ENCODE measurements at regions not wholly inside any gene's neighbourhood (a gene's known extent, or its start where the extent isn't known, plus 50 kb on each side); places are given as distances from the start of the nearest gene placed in this dataset.
"Not testable (repeated sequence)": the region's sequence is repeated elsewhere in the genome, so short reads cannot be mapped to it uniquely, and the experiment has no call there.

DNA sequence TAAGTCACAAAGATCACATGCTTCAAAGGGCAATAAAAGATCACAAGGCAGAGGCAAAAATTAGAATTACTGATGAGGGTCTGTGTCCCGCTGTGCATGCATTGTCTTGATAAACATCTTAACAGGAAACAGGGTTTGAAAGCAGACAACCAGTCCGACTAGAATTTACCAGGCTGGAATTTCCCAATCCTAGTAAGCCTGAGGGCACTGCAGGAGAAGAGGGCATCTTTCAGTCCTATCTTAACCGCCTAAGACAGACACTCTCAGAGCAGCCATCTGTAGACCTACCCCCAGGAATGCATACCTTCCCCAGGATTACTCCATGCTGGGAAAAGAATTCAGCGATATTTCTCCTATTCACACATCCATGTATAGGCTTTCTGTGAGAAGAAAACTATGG lies 465.8 kb upstream of the TMEFF2 start:
- H3K27me3 ChIP-seq (replicated peaks; ENCODE audit: control insufficient read depth, insufficient read depth, low read length, poor library complexity, severe bottlenecking); DNase-seq; H3K4me1 ChIP-seq (ENCODE audit: control insufficient read depth, insufficient read depth, low read length, poor library complexity, severe bottlenecking); H3K27ac ChIP-seq (ENCODE audit: insufficient read depth, low read length, poor library complexity, severe bottlenecking); H3K4me3 ChIP-seq (ENCODE audit: insufficient read depth, low read depth, low read length, poor library complexity, severe bottlenecking); H3K9me3 ChIP-seq (ENCODE audit: control insufficient read depth, low read length); H3K36me3 ChIP-seq (ENCODE audit: control insufficient read depth, insufficient read depth, low read length): not testable (repeated sequence)

DNA sequence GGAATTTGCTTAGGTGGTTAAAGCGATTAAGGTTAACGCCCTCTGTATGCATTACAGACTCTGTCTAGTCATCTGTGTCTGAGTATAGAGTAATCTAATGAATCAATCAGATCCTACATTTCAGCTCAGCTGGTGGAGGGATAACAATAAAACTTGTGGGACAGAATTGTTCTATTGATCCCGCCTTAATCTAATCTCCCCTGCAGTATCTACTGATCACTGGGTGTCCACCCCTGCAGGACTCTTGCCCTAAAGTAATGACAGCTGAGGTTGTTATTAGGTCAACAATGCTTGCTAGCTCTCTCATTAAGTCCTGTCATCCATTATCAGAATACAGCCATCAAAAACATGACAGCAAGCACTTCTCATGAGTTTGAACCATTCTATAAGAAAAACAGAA lies 462.6 kb upstream of the TMEFF2 start:
- H3K9me3 ChIP-seq (ENCODE audit: control insufficient read depth, low read length): no peaks in the 10 kb centered on the region
- no peaks in the 10 kb centered on the region for H3K36me3 ChIP-seq (ENCODE audit: control insufficient read depth, insufficient read depth, low read length)
- no peak for DNase-seq

DNA sequence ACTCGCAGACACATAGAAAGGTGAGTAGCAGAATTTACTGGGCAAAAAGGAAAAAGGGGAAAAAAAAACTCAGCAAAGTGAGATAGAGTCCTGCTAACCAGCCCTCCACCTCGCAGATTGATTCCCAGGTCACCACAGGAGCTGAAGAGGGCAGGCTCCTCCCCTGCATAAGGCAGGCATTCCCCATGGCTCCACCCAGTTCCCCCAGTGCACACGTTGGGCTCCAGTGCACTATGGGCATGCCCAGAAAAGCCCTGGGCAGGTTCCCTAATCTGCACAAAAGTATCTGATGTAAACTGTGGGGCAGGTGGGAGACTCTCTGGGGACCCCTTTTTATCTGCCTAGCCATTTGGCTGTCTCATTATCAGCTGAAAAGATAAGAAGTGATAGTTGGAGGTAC lies 461.2 kb upstream of the TMEFF2 start:
- Histone ChIP-seq H3K9me3 (ENCODE audit: control insufficient read depth, low read length) (no peaks in the 10 kb centered on the region), H3K27ac (ENCODE audit: insufficient read depth, low read length, poor library complexity, severe bottlenecking) (no peak overlapping the region), H3K4me1 (ENCODE audit: control insufficient read depth, insufficient read depth, low read length, poor library complexity, severe bottlenecking) (no peaks in the 10 kb centered on the region), H3K27me3 (replicated peaks; ENCODE audit: control insufficient read depth, insufficient read depth, low read length, poor library complexity, severe bottlenecking) (no peaks in the 10 kb centered on the region), H3K36me3 (ENCODE audit: control insufficient read depth, insufficient read depth, low read length) (no peaks in the 10 kb centered on the region), H3K4me3 (ENCODE audit: insufficient read depth, low read depth, low read length, poor library complexity, severe bottlenecking) (no peak overlapping the region)
- DNase-seq: no peak

More for the DNA sequence above, 462.6 kb upstream of the TMEFF2 start:
- Histone ChIP-seq H3K4me1 (ENCODE audit: control insufficient read depth, insufficient read depth, low read length, poor library complexity, severe bottlenecking) (no peaks in the 10 kb centered on the region), H3K4me3 (ENCODE audit: insufficient read depth, low read depth, low read length, poor library complexity, severe bottlenecking) (no peak overlapping the region), H3K27ac (ENCODE audit: insufficient read depth, low read length, poor library complexity, severe bottlenecking) (no peak overlapping the region), H3K27me3 (replicated peaks; ENCODE audit: control insufficient read depth, insufficient read depth, low read length, poor library complexity, severe bottlenecking) (no peaks in the 10 kb centered on the region)

DNA sequence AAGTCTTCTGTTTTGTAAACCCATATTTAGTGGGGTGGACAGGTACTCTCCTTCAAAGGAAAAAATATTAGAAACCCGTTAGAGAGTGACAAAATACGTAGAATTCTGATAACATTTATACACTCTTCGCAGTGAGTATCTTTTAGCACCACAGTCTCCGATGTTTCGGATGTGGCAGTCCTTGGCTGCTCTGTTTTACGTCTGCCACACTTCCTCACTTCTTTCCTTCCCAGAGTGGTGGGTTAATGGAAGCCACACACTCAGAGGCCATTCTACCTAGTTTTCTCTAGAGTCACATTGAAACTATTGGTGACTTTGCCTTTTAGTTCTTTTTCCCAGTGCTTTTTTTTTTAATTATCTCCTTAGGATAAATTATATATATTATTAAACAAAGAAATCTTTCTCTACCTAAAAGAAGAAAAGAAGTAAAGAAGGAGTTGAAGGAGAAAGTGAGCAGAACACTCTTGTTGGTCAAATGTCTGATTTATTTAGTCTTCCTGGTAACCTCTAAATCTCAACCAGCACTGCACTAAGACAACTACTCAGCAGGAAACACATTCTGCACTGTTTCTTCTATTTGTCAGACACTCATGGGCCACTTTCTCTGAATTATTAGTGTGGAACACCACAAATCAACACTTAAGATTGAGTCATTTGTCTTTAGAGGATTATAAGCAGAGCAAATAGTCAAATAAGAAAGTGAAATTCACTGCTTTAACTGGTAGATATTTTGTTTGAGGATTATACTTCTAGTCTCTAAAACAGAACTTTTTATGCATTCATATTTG lies 451.3 kb upstream of the TMEFF2 start:
- Histone ChIP-seq H3K4me3 (ENCODE audit: insufficient read depth, low read depth, low read length, poor library complexity, severe bottlenecking) (no peak overlapping the region), H3K36me3 (ENCODE audit: control insufficient read depth, insufficient read depth, low read length) (no peaks in the 10 kb centered on the region), H3K9me3 (ENCODE audit: control insufficient read depth, low read length) (no peaks in the 10 kb centered on the region), H3K4me1 (ENCODE audit: control insufficient read depth, insufficient read depth, low read length, poor library complexity, severe bottlenecking) (no peaks in the 10 kb centered on the region), H3K27me3 (replicated peaks; ENCODE audit: control insufficient read depth, insufficient read depth, low read length, poor library complexity, severe bottlenecking) (no peaks in the 10 kb centered on the region), H3K27ac (ENCODE audit: insufficient read depth, low read length, poor library complexity, severe bottlenecking) (no peak overlapping the region)
- DNase-seq: no peak

DNA sequence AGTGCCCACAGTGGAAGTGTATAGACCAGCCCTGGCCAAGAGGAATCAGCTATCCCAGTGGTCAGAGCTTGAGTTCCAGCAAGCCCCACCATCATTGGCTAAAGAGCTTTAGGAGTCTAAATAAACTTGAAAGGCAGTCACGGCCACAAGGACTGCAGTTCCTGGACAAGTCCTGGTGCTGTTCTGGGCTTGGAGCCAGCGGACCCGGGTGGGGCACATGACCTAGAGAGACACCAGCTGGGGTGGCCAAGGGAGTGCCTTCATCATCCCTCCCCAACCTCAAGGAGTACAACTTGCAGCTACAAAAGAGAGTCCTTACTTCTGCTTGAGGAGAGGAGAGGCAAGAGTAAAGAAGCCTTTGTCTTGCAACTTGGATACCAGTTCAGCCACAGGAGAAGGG lies 439.8 kb upstream of the TMEFF2 start:
- H3K36me3 ChIP-seq (ENCODE audit: control insufficient read depth, insufficient read depth, low read length): no peaks in the 10 kb centered on the region
- no peaks in the 10 kb centered on the region for H3K27me3 ChIP-seq (replicated peaks; ENCODE audit: control insufficient read depth, insufficient read depth, low read length, poor library complexity, severe bottlenecking)
- H3K4me3 ChIP-seq (ENCODE audit: insufficient read depth, low read depth, low read length, poor library complexity, severe bottlenecking): no peak overlapping the region
- no peak overlapping the region for H3K27ac ChIP-seq (ENCODE audit: insufficient read depth, low read length, poor library complexity, severe bottlenecking)
- no peaks in the 10 kb centered on the region for H3K4me1 ChIP-seq (ENCODE audit: control insufficient read depth, insufficient read depth, low read length, poor library complexity, severe bottlenecking)
- DNase-seq: no peak
- no peaks in the 10 kb centered on the region for H3K9me3 ChIP-seq (ENCODE audit: control insufficient read depth, low read length)

DNA sequence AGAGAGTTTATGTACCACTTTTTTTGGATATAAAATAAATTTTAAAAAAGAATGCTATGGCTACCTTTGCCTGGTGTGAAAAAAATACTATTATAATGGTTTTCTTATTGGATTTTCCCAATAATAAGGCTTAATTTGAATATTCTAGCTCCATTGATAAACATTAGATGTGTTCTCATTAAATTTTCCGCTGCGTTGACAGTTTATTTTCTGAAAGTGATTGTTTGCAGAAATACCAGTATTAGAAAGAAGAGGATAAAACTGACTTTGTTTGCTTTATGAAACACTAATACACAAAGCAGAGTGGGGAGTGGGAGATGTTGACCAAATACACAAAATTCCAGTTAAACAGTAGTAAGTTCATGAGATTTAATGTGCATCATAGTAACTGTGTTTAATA lies 433.3 kb upstream of the TMEFF2 start:
- Histone ChIP-seq H3K27me3 (replicated peaks; ENCODE audit: control insufficient read depth, insufficient read depth, low read length, poor library complexity, severe bottlenecking) (no peaks in the 10 kb centered on the region), H3K27ac (ENCODE audit: insufficient read depth, low read length, poor library complexity, severe bottlenecking) (no peak overlapping the region), H3K4me3 (ENCODE audit: insufficient read depth, low read depth, low read length, poor library complexity, severe bottlenecking) (no peak overlapping the region), H3K9me3 (ENCODE audit: control insufficient read depth, low read length) (no peaks in the 10 kb centered on the region), H3K4me1 (ENCODE audit: control insufficient read depth, insufficient read depth, low read length, poor library complexity, severe bottlenecking) (no peaks in the 10 kb centered on the region), H3K36me3 (ENCODE audit: control insufficient read depth, insufficient read depth, low read length) (no peaks in the 10 kb centered on the region)
- DNase-seq: no peak

DNA sequence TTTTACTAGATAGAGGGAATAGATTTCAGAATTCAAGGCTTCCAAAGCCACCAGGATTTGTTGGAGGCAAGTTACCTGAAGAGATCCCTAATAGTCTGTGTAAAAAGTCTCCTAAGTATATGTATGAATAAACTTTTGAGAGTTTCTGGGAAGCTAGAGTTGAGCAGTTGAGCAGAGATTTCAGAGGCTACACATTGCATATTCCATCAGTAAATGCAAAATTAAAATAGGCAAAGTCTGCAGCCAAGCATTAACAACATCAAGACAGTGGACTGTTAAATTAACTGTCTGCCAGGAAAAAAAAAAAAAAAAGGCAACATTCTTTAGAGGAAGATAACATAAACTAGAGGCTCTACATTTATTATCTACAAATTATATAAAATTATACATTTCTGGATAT lies 420.4 kb upstream of the TMEFF2 start:
- H3K9me3 ChIP-seq (ENCODE audit: control insufficient read depth, low read length): no peaks in the 10 kb centered on the region

DNA sequence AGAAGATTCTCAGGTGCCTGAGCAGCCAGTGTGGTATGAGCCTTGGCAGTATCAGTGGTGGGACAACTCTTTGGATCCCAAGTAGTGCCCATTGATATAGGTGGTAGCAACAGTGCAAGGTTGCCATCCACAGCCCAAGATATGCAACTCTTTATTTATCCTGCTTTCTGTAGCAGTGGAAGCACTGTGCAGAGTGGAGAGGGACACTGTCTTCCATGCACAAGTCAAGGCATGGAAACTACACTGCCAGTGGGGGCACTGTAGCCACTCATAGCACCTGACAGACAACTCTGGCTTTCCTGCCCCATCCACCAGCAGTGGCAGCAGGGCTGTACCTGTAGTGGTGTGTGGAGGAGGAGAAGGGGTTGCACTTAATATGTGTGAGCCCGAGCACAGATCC lies 409.6 kb upstream of the TMEFF2 start:
- Histone ChIP-seq H3K27me3 (replicated peaks; ENCODE audit: control insufficient read depth, insufficient read depth, low read length, poor library complexity, severe bottlenecking) (no peaks in the 10 kb centered on the region), H3K36me3 (ENCODE audit: control insufficient read depth, insufficient read depth, low read length) (no peaks in the 10 kb centered on the region), H3K27ac (ENCODE audit: insufficient read depth, low read length, poor library complexity, severe bottlenecking) (no peak overlapping the region), H3K9me3 (ENCODE audit: control insufficient read depth, low read length) (no peaks in the 10 kb centered on the region), H3K4me1 (ENCODE audit: control insufficient read depth, insufficient read depth, low read length, poor library complexity, severe bottlenecking) (no peaks in the 10 kb centered on the region), H3K4me3 (ENCODE audit: insufficient read depth, low read depth, low read length, poor library complexity, severe bottlenecking) (no peak overlapping the region)
- DNase-seq: no peak

More for the DNA sequence above, 420.4 kb upstream of the TMEFF2 start:
- no peak for DNase-seq
- H3K36me3 ChIP-seq (ENCODE audit: control insufficient read depth, insufficient read depth, low read length): no peaks in the 10 kb centered on the region
- H3K4me1 ChIP-seq (ENCODE audit: control insufficient read depth, insufficient read depth, low read length, poor library complexity, severe bottlenecking): no peaks in the 10 kb centered on the region
- H3K4me3 ChIP-seq (ENCODE audit: insufficient read depth, low read depth, low read length, poor library complexity, severe bottlenecking): no peak overlapping the region
- no peak overlapping the region for H3K27ac ChIP-seq (ENCODE audit: insufficient read depth, low read length, poor library complexity, severe bottlenecking)
- no peaks in the 10 kb centered on the region for H3K27me3 ChIP-seq (replicated peaks; ENCODE audit: control insufficient read depth, insufficient read depth, low read length, poor library complexity, severe bottlenecking)

DNA sequence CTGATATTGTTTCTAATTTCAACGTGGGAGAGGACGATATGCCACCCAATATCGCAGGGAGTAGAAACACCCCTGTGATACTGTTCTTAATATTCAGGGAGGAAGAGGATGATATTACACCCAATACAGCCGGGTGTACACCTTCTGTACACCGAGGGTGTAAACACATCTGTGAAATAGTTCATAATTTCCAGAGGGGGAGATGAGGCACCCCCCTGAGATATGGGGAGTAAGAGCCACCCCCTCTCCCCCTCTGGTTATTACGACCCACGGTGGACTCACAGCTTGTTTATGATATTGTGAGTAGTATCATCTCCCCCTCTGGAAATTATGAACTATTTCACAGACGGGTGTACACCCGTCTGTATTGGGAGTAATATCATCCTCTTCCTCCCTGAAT lies 403.9 kb upstream of the TMEFF2 start:
- not testable (repeated sequence) for H3K9me3 ChIP-seq (ENCODE audit: control insufficient read depth, low read length); H3K27me3 ChIP-seq (replicated peaks; ENCODE audit: control insufficient read depth, insufficient read depth, low read length, poor library complexity, severe bottlenecking); H3K27ac ChIP-seq (ENCODE audit: insufficient read depth, low read length, poor library complexity, severe bottlenecking); H3K4me1 ChIP-seq (ENCODE audit: control insufficient read depth, insufficient read depth, low read length, poor library complexity, severe bottlenecking); DNase-seq; H3K36me3 ChIP-seq (ENCODE audit: control insufficient read depth, insufficient read depth, low read length); H3K4me3 ChIP-seq (ENCODE audit: insufficient read depth, low read depth, low read length, poor library complexity, severe bottlenecking)

DNA sequence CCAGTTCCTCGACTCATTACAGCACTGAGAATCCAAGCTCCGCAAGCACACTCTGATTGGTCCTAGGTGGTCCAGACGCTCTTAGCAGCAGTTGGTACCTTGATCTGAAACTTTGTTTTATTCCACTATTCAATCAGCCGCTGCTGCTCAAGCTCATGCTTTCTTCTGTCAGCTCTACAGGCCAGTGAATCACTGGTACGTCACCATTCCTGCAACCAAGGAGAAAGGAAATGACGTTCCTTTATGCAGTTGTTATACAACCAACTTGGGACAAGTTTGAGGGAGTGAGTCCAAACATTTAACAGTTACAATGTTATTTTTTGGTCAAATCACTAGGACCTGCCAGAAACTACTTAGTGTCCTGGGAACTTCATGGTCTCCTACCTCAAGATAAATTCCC lies 398.8 kb upstream of the TMEFF2 start:
- no peak overlapping the region for H3K4me3 ChIP-seq (ENCODE audit: insufficient read depth, low read depth, low read length, poor library complexity, severe bottlenecking)
- no peaks in the 10 kb centered on the region for H3K27me3 ChIP-seq (replicated peaks; ENCODE audit: control insufficient read depth, insufficient read depth, low read length, poor library complexity, severe bottlenecking)
- DNase-seq: no peak
- H3K9me3 ChIP-seq (ENCODE audit: control insufficient read depth, low read length): no peaks in the 10 kb centered on the region
- H3K27ac ChIP-seq (ENCODE audit: insufficient read depth, low read length, poor library complexity, severe bottlenecking): no peak overlapping the region
- no peaks in the 10 kb centered on the region for H3K36me3 ChIP-seq (ENCODE audit: control insufficient read depth, insufficient read depth, low read length)
- H3K4me1 ChIP-seq (ENCODE audit: control insufficient read depth, insufficient read depth, low read length, poor library complexity, severe bottlenecking): no peaks in the 10 kb centered on the region
